HepG2 (cell line): ENCODE measurements at regions not wholly inside any gene's neighbourhood (a gene's known extent, or its start where the extent isn't known, plus 50 kb on each side); places are given as distances from the start of the nearest gene placed in this dataset.

Experiments
- ATAC-seq: fragments of 200-7000 bp; cut with Tn5 transposase; 3 replicates; pipeline ENCODE4 v1.9.1; 2020; ENCODE audit warnings: mild to moderate bottlenecking, moderate library complexity
- BruUV-seq: library from RNA; stranded (reverse); fragments of 400-500 nt; replicated peaks from 2 replicates; lab custom pipeline; 2021; lab: Mats Ljungman, UMichigan
- CTCF ChIA-PET: fragments of 300-600 bp; formaldehyde crosslinking; extraction: SDS; loops from one replicate; lab custom pipeline; 2021; ENCODE audit warnings: low total read pairs, inconsistent platforms, low intra/inter-chr PET ratio; lab: Yijun Ruan, JAX
- POLR2A ChIA-PET: fragments of 350-600 bp; sonication (Branson Sonifier 250); formaldehyde crosslinking; loops from one replicate; lab custom pipeline; 2020; ENCODE audit warnings: antibody characterized with exemption, inconsistent platforms; lab: Yijun Ruan, JAX
- DNase-seq: peaks from one replicate; pipeline ENCODE4 v3.0.0-alpha.2; 2015; ENCODE audit warnings: low spot score
- FAIRE-seq: peaks from 3 replicates; lab custom pipeline; 2011; peaks lifted over from hg19 to GRCh38; lab: Jason Lieb, UNC
- H2AFZ ChIP-seq: one replicate; pipeline ENCODE4 v1.6.1; 2011; ENCODE audit warnings: low read length, inconsistent platforms
- H3K27ac ChIP-seq: fragments of 300-600 bp; 3 replicates; pipeline ENCODE4 v1.8.0; 2011; ENCODE audit warnings: mixed run types, mild to moderate bottlenecking, mixed read lengths, low read length, inconsistent platforms; ENCODE audit not compliant: insufficient read depth; ENCODE audit errors: extremely low read length
- H3K27me3 ChIP-seq, 2 experiments: fragments of 200-600 bp in 1 of 2; 2 replicates in 1 of 2; 3 replicates in 1 of 2; pipeline versions ENCODE4 v1.6.0 to v1.8.0; 2011; ENCODE audit warnings: low read length in 2 of 2, mild to moderate bottlenecking in 2 of 2, moderate library complexity in 2 of 2, inconsistent platforms in 1 of 2; ENCODE audit not compliant: insufficient read depth in 2 of 2, control insufficient read depth in 1 of 2
- H3K36me3 ChIP-seq, 2 experiments: fragments of 200-600 bp in 1 of 2; replicated peaks in 1 of 2; 2 replicates in 1 of 2; 3 replicates in 1 of 2; pipeline versions ENCODE4 v1.5.1 to v1.8.0; 2011; ENCODE audit warnings: low read length in 2 of 2, inconsistent platforms in 1 of 2; ENCODE audit not compliant: insufficient read depth in 2 of 2, control insufficient read depth in 1 of 2
- H3K4me1 ChIP-seq: 2 replicates; pipeline ENCODE4 v1.5.1; 2012; ENCODE audit warnings: low read length, inconsistent platforms; ENCODE audit not compliant: insufficient read depth
- H3K4me2 ChIP-seq: 2 replicates; pipeline ENCODE4 v1.6.0; 2011; ENCODE audit warnings: low read depth, low read length, inconsistent platforms
- H3K4me3 ChIP-seq, 3 experiments: fragments of 200-600 bp in 1 of 3; sonication (generic), shearing (Covaris generic) in 1 of 3; replicated peaks in 1 of 3; 2 replicates each; pipeline ENCODE4 v1.5.1; 2011 to 2016; ENCODE audit warnings: low read length in 3 of 3, inconsistent platforms in 2 of 3, low read depth in 2 of 3, mild to moderate bottlenecking in 2 of 3, control low read depth in 1 of 3, mixed read lengths in 1 of 3; ENCODE audit not compliant: insufficient read depth in 1 of 3
- H3K79me2 ChIP-seq: one replicate; pipeline ENCODE4 v1.6.1; 2011; ENCODE audit warnings: low read length, inconsistent platforms; ENCODE audit not compliant: insufficient read depth
- H3K9ac ChIP-seq: 2 replicates; pipeline ENCODE4 v1.6.0; 2011; ENCODE audit warnings: mild to moderate bottlenecking, low read depth, low read length, inconsistent platforms; ENCODE audit not compliant: insufficient read depth
- H3K9me3 ChIP-seq: 2 replicates; pipeline ENCODE4 v1.5.1; 2012; ENCODE audit warnings: mild to moderate bottlenecking, low read length
- H4K20me1 ChIP-seq: 2 replicates; pipeline ENCODE4 v1.6.0; 2011; ENCODE audit warnings: inconsistent platforms, mild to moderate bottlenecking, low read length, moderate library complexity; ENCODE audit not compliant: insufficient read depth
- CREM ChIP-seq, 2 experiments: sonication (generic) in 1 of 2; formaldehyde crosslinking in 1 of 2; IDR thresholded peaks; 2 replicates each; pipeline versions ENCODE4 v1.4.0 to v1.6.1; 2016 to 2020; ENCODE audit warnings: antibody characterized with exemption in 1 of 2, mild to moderate bottlenecking in 1 of 2, missing genetic modification reagents in 1 of 2
- GABPB1 ChIP-seq: IDR thresholded peaks from 2 replicates; pipeline ENCODE4 v1.6.1; 2016; ENCODE audit warnings: mild to moderate bottlenecking, missing genetic modification reagents, moderate library complexity, missing compliant biosample characterization
- HNF4G ChIP-seq, 2 experiments: sonication (generic) in 1 of 2; formaldehyde crosslinking in 1 of 2; IDR thresholded peaks; 2 replicates each; pipeline versions ENCODE4 v1.4.0 to v1.6.1; 2011 to 2020; ENCODE audit warnings: borderline replicate concordance in 2 of 2, low read depth in 2 of 2, mild to moderate bottlenecking in 2 of 2, low read length in 1 of 2, missing genetic modification reagents in 1 of 2, moderate library complexity in 1 of 2
- KLF16 ChIP-seq, 2 experiments: sonication (generic) in 1 of 2; formaldehyde crosslinking in 1 of 2; IDR thresholded peaks; 2 replicates each; pipeline versions ENCODE4 v1.6.1 to v1.8.0; 2016 to 2023; ENCODE audit warnings: missing genetic modification reagents in 2 of 2, missing compliant biosample characterization in 1 of 2
- MYC ChIP-seq: sonication (generic); formaldehyde crosslinking; IDR thresholded peaks from 2 replicates; pipeline ENCODE4 v1.9.0; 2021; ENCODE audit warnings: missing genetic modification reagents, borderline replicate concordance
- NONO ChIP-seq, 2 experiments: fragments of 450-650 bp in 1 of 2; sonication (generic) in 1 of 2; formaldehyde crosslinking in 1 of 2; IDR thresholded peaks in 1 of 2; conservative IDR thresholded peaks in 1 of 2; 2 replicates each; pipeline versions ENCODE4 v1.6.1 to v1.8.0; 2017 to 2022; ENCODE audit warnings: mild to moderate bottlenecking in 1 of 2, missing genetic modification reagents in 1 of 2, moderate library complexity in 1 of 2
- POLR2A ChIP-seq, 2 experiments: IDR thresholded peaks; 2 replicates each; pipeline ENCODE4 v1.6.1; 2011; ENCODE audit warnings: low read depth in 2 of 2, low read length in 2 of 2, mild to moderate bottlenecking in 1 of 2, moderate library complexity in 1 of 2; ENCODE audit not compliant: insufficient read depth in 1 of 2
- RXRB ChIP-seq: IDR thresholded peaks from 2 replicates; pipeline ENCODE4 v1.6.1; 2016; ENCODE audit warnings: borderline replicate concordance, missing genetic modification reagents, missing compliant biosample characterization
- SNAPC2 ChIP-seq: sonication (generic); formaldehyde crosslinking; IDR thresholded peaks from 2 replicates; pipeline ENCODE4 v1.8.1; 2022; ENCODE audit warnings: mild to moderate bottlenecking, missing genetic modification reagents
- WGBS: methylation state at CpG from one replicate; pipeline ENCODE4 v1.1.6; 2017; ENCODE audit warnings: low lambda C conversion rate; 5-methylcytosine and 5-hydroxymethylcytosine counted together
- in situ Hi-C: cut with HindIII; loops from 2 replicates; pipeline ENCODE4 v1.10.0; 2017; ENCODE audit warnings: low pct_unique_long_range_greater_than_20kb; ENCODE audit not compliant: extremely low pct_ligation_motif_present
- intact Hi-C: fragments of 100-400 bp; cut with micrococcal nuclease; formaldehyde crosslinking; loops from one replicate; pipeline ENCODE4 v1.10.0; 2022; ENCODE audit not compliant: unreplicated experiment
- TF ChIP-seq, protein P1 (sequence below): sonication (generic); formaldehyde crosslinking; IDR thresholded peaks from 2 replicates; pipeline ENCODE4 v1.4.0; 2020; ENCODE audit warnings: missing genetic modification reagents
- TF ChIP-seq, protein P2 (sequence below): sonication (generic); formaldehyde crosslinking; IDR thresholded peaks from 2 replicates; pipeline ENCODE4 v1.5.1; 2020; ENCODE audit warnings: missing genetic modification reagents, mild to moderate bottlenecking, borderline replicate concordance

DNA sequence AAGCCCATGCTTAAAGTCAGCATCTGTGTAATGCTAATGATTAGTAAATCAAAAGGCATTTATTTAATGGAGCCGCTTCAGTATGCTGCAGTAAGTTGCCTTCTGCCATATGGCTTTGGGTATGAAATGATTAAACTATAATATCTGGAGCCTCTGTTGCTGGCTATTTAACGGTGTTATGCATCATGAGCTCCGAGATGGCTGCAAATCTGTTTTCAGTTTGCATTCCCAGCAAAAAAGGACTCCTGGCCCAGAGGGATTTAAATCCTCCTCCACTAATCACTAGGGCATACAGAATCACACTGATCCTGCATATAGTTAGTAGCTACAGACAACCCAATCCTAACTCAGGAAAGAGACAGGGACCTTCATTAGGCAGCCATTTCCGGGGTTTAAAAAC, 171.5 kb upstream of the EEA1 start:
- H3K27me3 ChIP-seq, result no peaks in the 10 kb centered on the region
- peaks cover 78% of the 10 kb centered on the region for H3K4me1 ChIP-seq
- no peaks in the 10 kb centered on the region for H3K79me2 ChIP-seq
- WGBS, result 99% methylated on average over 4 of the region's 4 CpGs
- ChIA-PET POLR2A (interaction anchor here (1.4 kb wide), 1 partner anchor 22 kb away, joined by 4 read pairs; no protein-coding TSS in a partner anchor), CTCF (no interaction called here)
- no peak for ATAC-seq
- intact Hi-C loops (no loop called here), in situ Hi-C loops (no loop called here)
- no peak overlapping the region for H3K4me2 ChIP-seq
- no TSS peak for BruUV-seq
- no peak for DNase-seq
- H3K27ac ChIP-seq, result no peak overlapping the region
- H2AFZ ChIP-seq, result no peak overlapping the region
- H3K9me3 ChIP-seq, result no peaks in the 10 kb centered on the region
- H3K9ac ChIP-seq, result no peak overlapping the region
- H3K36me3 ChIP-seq, result no peaks in the 10 kb centered on the region
- FAIRE-seq, result no peak
- TF ChIP-seq NONO (IDR thresholded peaks at IDR 0.05) (no peak), NONO (CRISPR knock-in tag; conservative IDR thresholded peaks at IDR 0.05) (no peak), HNF4G (IDR thresholded peaks at IDR 0.05; ENCODE audit: borderline replicate concordance, low read depth, low read length) (no peak), HNF4G (CRISPR knock-in tag; IDR thresholded peaks at IDR 0.05; ENCODE audit: borderline replicate concordance, low read depth) (no peak), RXRB (no peak), MYC (CRISPR knock-in tag) (no peak)
- TF ChIP-seq, protein P1, sequence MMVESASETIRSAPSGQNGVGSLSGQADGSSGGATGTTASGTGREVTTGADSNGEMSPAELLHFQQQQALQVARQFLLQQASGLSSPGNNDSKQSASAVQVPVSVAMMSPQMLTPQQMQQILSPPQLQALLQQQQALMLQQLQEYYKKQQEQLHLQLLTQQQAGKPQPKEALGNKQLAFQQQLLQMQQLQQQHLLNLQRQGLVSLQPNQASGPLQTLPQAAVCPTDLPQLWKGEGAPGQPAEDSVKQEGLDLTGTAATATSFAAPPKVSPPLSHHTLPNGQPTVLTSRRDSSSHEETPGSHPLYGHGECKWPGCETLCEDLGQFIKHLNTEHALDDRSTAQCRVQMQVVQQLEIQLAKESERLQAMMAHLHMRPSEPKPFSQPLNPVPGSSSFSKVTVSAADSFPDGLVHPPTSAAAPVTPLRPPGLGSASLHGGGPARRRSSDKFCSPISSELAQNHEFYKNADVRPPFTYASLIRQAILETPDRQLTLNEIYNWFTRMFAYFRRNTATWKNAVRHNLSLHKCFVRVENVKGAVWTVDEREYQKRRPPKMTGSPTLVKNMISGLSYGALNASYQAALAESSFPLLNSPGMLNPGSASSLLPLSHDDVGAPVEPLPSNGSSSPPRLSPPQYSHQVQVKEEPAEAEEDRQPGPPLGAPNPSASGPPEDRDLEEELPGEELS (CRISPR knock-in tag), result no peak
- TF ChIP-seq, all 625 proteins: peak for 0
- H4K20me1 ChIP-seq, result no peaks in the 10 kb centered on the region
- no peak overlapping the region for H3K4me3 ChIP-seq

DNA sequence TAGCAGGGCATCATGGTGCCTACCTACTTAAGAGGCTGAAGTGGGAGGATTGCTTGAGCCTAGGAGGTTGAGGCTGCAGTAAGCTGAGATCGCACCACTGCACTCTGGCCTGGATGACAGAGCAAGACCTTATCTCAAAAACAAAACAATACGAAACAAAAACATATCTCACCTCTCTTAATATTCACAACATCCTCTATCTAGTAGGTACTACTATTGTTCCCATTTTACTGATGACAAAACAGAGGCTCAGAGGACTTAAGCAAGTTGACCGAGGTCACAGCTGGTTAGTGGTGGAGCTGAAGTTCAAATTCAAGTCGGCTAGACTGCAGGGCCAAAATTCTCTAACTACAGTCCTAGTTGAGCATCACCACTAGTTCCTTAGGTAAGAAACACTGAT, 172.3 kb upstream of the EEA1 start:
- H3K4me1 ChIP-seq, result peaks cover 79% of the 10 kb centered on the region
- no peaks in the 10 kb centered on the region for H4K20me1 ChIP-seq
- no peak for FAIRE-seq
- H3K79me2 ChIP-seq, result no peaks in the 10 kb centered on the region
- no peak overlapping the region for H2AFZ ChIP-seq
- in situ Hi-C loops, result no loop called here
- H3K4me3 ChIP-seq, result no peak overlapping the region
- no peaks in the 10 kb centered on the region for H3K27me3 ChIP-seq
- BruUV-seq, result no TSS peak
- intact Hi-C loops, result no loop called here
- WGBS, result 92% methylated on average over 4 of the region's 4 CpGs
- ChIA-PET CTCF (no interaction called here), POLR2A (interaction anchor here (1.4 kb wide), 1 partner anchor 21 kb away, joined by 4 read pairs; no protein-coding TSS in a partner anchor)
- H3K27ac ChIP-seq, result peak overlapping the region; percentile 91
- DNase-seq, result no peak
- no peak overlapping the region for H3K4me2 ChIP-seq
- no peak overlapping the region for H3K9ac ChIP-seq
- no peak for ATAC-seq
- H3K36me3 ChIP-seq, result no peaks in the 10 kb centered on the region
- no peaks in the 10 kb centered on the region for H3K9me3 ChIP-seq
- TF ChIP-seq CREM (IDR thresholded peaks at IDR 0.05) (no peak), CREM (CRISPR knock-in tag; IDR thresholded peaks at IDR 0.05) (no peak), POLR2A (IDR thresholded peaks at IDR 0.05; ENCODE audit: insufficient read depth in 1 of 2, low read depth in 2 of 2, low read length in 2 of 2) (no peak), KLF16 (CRISPR knock-in tag; IDR thresholded peaks at IDR 0.05) (no peak), SNAPC2 (CRISPR knock-in tag) (no peak), GABPB1 (no peak)
- TF ChIP-seq, protein P2, sequence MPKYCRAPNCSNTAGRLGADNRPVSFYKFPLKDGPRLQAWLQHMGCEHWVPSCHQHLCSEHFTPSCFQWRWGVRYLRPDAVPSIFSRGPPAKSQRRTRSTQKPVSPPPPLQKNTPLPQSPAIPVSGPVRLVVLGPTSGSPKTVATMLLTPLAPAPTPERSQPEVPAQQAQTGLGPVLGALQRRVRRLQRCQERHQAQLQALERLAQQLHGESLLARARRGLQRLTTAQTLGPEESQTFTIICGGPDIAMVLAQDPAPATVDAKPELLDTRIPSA, result no peak
